ENCODE measurements at regions not wholly inside any gene's neighbourhood (a gene's known extent, or its start where the extent isn't known, plus 50 kb on each side); places are given as distances from the start of the nearest gene placed in this dataset.
"Not testable (repeated sequence)": the region's sequence is repeated elsewhere in the genome, so short reads cannot be mapped to it uniquely, and the experiment has no call there.

- no peak overlapping the region for H3K27ac ChIP-seq
- TF ChIP-seq, protein P1, sequence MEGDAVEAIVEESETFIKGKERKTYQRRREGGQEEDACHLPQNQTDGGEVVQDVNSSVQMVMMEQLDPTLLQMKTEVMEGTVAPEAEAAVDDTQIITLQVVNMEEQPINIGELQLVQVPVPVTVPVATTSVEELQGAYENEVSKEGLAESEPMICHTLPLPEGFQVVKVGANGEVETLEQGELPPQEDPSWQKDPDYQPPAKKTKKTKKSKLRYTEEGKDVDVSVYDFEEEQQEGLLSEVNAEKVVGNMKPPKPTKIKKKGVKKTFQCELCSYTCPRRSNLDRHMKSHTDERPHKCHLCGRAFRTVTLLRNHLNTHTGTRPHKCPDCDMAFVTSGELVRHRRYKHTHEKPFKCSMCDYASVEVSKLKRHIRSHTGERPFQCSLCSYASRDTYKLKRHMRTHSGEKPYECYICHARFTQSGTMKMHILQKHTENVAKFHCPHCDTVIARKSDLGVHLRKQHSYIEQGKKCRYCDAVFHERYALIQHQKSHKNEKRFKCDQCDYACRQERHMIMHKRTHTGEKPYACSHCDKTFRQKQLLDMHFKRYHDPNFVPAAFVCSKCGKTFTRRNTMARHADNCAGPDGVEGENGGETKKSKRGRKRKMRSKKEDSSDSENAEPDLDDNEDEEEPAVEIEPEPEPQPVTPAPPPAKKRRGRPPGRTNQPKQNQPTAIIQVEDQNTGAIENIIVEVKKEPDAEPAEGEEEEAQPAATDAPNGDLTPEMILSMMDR (IDR thresholded peaks at IDR 0.05): no peak
- no peak for TF ChIP-seq POLR2A (IDR thresholded peaks at IDR 0.05)
- TF ChIP-seq POLR2AphosphoS5 (IDR thresholded peaks at IDR 0.05): no peak
- no peaks in the 10 kb centered on the region for H3K36me3 ChIP-seq
- H3K4me1 ChIP-seq: no peaks in the 10 kb centered on the region
- H3K27me3 ChIP-seq: no peaks in the 10 kb centered on the region
- H3K9me3 ChIP-seq: peaks cover 9 to 10% of the 10 kb centered on the region in 2 donors
- no peak for DNase-seq (ENCODE audit: low spot score in 2 of 2)
- H3K4me3 ChIP-seq: no peak overlapping the region
- intact Hi-C loops (cut with DNase I; ENCODE audit: low total_unique reads): no loop called here
Observed at GRCh38 chr20:29750268-29750899, 1507.1 kb upstream of the DEFB115 start.

DNA sequence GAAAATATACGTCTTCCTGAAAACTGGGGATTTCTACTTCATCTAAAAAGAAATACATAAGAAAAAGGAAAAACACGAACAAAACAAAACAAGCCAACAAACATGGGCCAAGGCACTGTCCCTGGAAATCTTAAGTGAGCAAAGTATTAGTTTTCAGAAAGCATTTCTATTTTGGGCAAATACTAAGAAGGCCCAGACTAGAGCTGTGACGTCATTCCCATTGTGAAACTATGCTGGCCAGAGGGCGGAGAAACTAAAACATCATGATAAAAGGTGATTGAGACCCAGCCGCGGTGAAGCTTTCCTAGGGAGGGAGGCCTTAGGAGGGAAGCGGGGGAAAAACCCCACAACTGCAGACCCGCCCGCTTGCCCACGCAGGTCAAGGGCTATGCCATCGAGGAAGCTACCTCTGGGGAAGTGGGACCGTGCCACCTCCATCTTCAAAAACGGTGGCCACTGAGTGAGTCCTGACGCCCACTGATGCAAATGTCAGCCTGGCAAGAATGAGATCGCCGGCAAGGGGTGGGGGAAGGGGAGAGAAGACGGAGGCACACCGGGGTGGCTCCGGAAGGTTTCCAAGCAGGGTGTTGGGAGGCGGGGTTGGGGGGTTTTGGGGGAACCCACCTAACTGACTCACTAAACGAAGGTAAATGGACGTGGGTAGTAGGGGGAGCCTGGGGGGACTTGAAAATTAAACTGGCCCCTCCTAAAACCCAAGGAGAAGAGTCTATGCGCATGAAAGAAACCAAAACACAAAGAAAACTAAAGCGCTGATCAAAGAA, 1504.6 kb upstream of the DEFB115 start:
- intact Hi-C loops (cut with DNase I; ENCODE audit: low total_unique reads); H3K27me3 ChIP-seq; DNase-seq (ENCODE audit: low spot score in 2 of 2); H3K4me3 ChIP-seq; H3K27ac ChIP-seq; H3K36me3 ChIP-seq; H3K4me1 ChIP-seq: not testable (repeated sequence)
- H3K9me3 ChIP-seq: peaks cover 3 to 14% of the 10 kb centered on the region in 2 donors

DNA sequence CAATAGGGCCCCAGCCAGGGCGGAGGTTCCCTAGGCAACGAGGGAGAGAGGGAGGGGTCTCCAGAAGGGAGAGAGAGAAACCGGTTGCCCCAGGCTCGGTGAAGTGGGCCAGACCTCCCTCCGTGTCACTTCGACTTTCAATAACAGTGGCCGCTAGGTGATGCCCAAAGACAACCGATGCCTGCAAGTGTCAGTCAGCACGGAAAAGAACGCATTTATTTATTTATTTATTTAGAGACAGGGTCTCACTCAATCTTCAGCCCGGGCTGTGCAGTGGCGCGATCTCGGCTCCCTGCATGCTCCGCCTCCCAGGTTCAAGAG, 1504.1 kb upstream of the DEFB115 start:
- H3K4me3 ChIP-seq; intact Hi-C loops (cut with DNase I; ENCODE audit: low total_unique reads); H3K27me3 ChIP-seq; DNase-seq (ENCODE audit: low spot score in 2 of 2); H3K4me1 ChIP-seq; H3K36me3 ChIP-seq; H3K27ac ChIP-seq: not testable (repeated sequence)
- peaks cover 3 to 14% of the 10 kb centered on the region in 2 donors for H3K9me3 ChIP-seq

DNA sequence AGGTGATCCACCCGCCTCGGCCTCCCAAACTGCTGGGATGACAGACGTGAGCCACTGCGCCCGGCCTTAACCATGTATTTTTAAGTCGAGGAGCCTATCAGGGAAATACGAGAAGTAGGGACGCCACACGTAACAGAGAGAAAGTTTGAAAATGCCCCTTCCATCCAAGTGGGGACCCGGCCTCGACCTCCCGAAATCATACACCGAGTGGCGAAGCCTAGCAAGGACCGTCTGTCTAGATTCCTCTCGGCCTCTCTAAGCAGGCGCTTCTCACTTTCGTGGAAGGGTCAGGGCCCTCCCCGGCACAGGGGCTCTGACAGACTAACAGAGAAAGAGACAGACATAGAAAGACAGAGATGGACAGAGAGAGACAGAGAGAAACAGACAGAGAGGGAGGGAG, 1503.6 kb upstream of the DEFB115 start:
- peaks cover 3 to 14% of the 10 kb centered on the region in 2 donors for H3K9me3 ChIP-seq
- H3K4me3 ChIP-seq; DNase-seq (ENCODE audit: low spot score in 2 of 2); H3K27me3 ChIP-seq; H3K4me1 ChIP-seq; H3K27ac ChIP-seq; H3K36me3 ChIP-seq; intact Hi-C loops (cut with DNase I; ENCODE audit: low total_unique reads): not testable (repeated sequence)

DNA sequence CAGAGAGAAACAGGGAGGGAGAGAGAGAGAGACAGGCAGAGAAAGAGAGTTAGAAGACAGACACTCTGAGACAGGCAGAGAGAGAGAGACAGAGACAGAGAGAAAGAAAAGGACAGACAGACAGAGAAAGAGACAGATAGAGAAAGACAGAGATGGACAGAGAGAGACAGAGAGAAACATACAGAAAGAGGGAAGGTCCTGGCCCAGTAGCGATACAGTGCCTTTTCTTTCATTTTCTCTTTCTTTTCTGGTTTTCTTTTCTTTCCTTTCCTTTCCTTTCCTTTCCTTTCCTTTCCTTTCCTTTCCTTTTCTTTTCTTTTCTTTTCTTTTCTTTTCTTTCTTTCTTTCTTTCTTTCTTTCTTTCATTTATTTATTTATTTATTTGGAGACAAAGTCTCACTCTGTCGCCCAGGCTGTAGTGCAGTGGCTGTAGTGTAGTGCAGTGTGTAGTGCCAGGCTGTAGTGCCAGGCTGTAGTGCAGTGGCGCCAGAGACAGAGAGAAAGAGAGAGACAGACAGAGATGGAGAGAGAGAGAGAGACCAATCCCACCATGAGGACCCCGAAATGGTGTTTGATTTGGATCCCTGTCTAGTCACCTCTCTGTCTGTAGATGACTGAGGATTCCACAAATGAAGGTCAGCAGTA, 1501.5 kb upstream of the DEFB115 start:
- H3K36me3 ChIP-seq; DNase-seq (ENCODE audit: low spot score in 2 of 2); H3K4me3 ChIP-seq; H3K4me1 ChIP-seq; H3K27me3 ChIP-seq; intact Hi-C loops (cut with DNase I; ENCODE audit: low total_unique reads); H3K27ac ChIP-seq: not testable (repeated sequence)
- H3K9me3 ChIP-seq: peaks cover 3 to 14% of the 10 kb centered on the region in 2 donors

DNA sequence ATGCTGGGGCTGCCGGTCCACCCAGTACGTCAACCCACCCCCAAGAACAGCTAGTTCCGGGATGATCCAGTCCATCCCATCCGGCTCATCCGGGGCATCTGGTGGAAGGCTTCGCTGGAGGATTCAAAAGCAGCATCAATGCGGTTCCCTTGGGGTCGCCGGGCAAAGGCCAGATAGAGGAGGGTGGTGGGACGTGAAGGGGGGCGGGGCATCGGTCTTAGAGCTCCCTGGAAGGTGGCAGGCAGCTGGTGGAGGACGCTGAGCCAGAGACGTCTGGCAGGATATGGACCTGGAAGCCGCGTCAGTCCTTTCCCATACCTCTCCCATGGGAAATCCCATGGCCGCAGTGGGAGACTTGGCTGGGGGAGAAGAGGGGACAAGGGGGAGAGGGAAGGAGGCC, 1500.8 kb upstream of the DEFB115 start:
- no peaks in the 10 kb centered on the region for H3K27me3 ChIP-seq
- H3K4me1 ChIP-seq: no peaks in the 10 kb centered on the region
- TF ChIP-seq POLR2A (IDR thresholded peaks at IDR 0.05): no peak
- TF ChIP-seq, protein P1 (IDR thresholded peaks at IDR 0.05): no peak
- no peak for TF ChIP-seq POLR2AphosphoS5 (IDR thresholded peaks at IDR 0.05)
- H3K27ac ChIP-seq: no peak overlapping the region
- H3K9me3 ChIP-seq: peaks cover 3 to 14% of the 10 kb centered on the region in 2 donors
- intact Hi-C loops (cut with DNase I; ENCODE audit: low total_unique reads): no loop called here
- no peak overlapping the region for H3K4me3 ChIP-seq
- H3K36me3 ChIP-seq: no peaks in the 10 kb centered on the region
- no peak for DNase-seq (ENCODE audit: low spot score in 2 of 2)

GRCh38 chr20:29761621-29762385, 1495.7 kb upstream of the DEFB115 start:
- H3K4me3 ChIP-seq; H3K36me3 ChIP-seq; intact Hi-C loops (cut with DNase I; ENCODE audit: low total_unique reads); DNase-seq (ENCODE audit: low spot score in 2 of 2); H3K27ac ChIP-seq; H3K27me3 ChIP-seq; H3K4me1 ChIP-seq: not testable (repeated sequence)
- peaks cover 0 to 17% of the 10 kb centered on the region in 2 donors for H3K9me3 ChIP-seq

Data from breast epithelium (tissue), 4 donors.